Right lobe of liver (tissue), 4 donors: ENCODE measurements at regions not wholly inside any gene's neighbourhood (a gene's known extent, or its start where the extent isn't known, plus 50 kb on each side); places are given as distances from the start of the nearest gene placed in this dataset.

ENCODE experiments used
- POLR2A ChIP-seq: fragments of 450-650 bp; IDR thresholded peaks from one replicate; pipeline ENCODE4 v1.6.1; 2017; ENCODE audit warnings: antibody characterized with exemption, mild to moderate bottlenecking
- TF ChIP-seq, protein P1 (sequence below), 4 donors: fragments of 200-600 bp in 3 of 4; fragments of 450-650 bp in 1 of 4; IDR thresholded peaks; one replicate each; pipeline versions ENCODE4 v1.5.1 to v1.8.0; 2016 to 2022; ENCODE audit warnings: antibody characterized with exemption in 4 of 4, mild to moderate bottlenecking in 2 of 4
- donor health status: DM: no; HTN: no; CAD: no.
- donor health status: DM: no; HTN: no; CAD: no.
- donor health status: DM: no; HTN: yes; CAD: no.

DNA sequence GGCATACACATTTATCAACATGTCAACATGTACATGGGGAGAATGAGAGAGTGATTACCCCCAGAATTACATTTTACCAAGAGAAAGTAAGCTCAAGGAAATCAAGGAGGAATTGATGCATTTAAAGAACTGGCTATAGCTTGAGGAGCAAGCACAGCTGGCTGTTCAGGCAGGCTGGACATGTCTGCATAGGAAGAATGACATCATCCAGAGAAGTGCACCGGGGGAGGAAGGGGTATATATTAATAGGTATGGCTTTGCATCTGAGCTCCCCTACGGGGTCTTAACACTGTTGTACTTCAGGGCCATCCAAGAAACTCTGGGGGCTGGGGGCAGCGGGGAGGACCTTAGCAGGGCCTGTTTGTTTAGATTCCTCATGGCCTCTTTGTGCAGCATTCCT is 222.4 kb upstream of the VCX start:
- TF ChIP-seq, protein P1, sequence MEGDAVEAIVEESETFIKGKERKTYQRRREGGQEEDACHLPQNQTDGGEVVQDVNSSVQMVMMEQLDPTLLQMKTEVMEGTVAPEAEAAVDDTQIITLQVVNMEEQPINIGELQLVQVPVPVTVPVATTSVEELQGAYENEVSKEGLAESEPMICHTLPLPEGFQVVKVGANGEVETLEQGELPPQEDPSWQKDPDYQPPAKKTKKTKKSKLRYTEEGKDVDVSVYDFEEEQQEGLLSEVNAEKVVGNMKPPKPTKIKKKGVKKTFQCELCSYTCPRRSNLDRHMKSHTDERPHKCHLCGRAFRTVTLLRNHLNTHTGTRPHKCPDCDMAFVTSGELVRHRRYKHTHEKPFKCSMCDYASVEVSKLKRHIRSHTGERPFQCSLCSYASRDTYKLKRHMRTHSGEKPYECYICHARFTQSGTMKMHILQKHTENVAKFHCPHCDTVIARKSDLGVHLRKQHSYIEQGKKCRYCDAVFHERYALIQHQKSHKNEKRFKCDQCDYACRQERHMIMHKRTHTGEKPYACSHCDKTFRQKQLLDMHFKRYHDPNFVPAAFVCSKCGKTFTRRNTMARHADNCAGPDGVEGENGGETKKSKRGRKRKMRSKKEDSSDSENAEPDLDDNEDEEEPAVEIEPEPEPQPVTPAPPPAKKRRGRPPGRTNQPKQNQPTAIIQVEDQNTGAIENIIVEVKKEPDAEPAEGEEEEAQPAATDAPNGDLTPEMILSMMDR (IDR thresholded peaks at IDR 0.05): no peak
- TF ChIP-seq POLR2A: no peak
